ENCODE measurements at regions not wholly inside any gene's neighbourhood (a gene's known extent, or its start where the extent isn't known, plus 50 kb on each side); places are given as distances from the start of the nearest gene placed in this dataset.

DNA sequence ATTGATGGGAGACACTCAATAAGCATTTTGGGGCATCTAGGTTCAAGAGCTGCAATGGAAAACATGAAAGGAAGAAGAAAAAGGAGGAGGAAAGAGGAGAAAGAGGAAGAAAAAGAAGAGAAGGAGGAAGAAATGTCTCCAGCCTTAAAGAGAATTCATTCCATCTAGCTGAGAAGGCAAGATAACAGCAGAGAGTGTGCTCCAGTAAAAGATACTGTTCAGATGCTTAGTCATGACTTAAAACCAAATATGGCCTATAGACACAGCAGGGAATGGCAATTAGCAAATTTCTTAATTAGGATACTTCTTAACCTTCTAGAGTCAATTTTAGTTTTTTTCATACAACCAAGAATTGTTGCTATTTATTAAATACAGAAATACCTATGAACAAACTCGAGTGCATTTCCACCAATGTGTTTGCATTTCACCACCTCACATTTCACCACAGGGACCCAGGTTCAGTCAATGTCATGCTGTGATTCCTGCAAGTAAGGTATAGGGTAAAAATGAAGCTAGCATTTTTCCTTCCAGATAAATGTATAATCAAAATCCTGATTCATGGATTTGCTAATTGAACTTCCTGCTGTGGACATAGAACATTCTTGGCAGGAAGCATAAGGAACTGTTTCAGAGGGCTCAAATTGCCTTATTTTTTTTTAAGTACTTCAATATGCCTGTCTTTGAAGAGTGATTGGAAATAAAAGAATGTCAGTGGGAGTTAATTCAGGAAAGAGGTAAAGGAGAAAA, 177.8 kb downstream of the RPS29 start:
- H3K9me3 ChIP-seq (ENCODE audit: control insufficient read depth, low read depth, low read length), result no peaks in the 10 kb centered on the region
- no peak overlapping the region for H2AFZ ChIP-seq (ENCODE audit: control insufficient read depth, low read length)
- no peak overlapping the region for H3K9ac ChIP-seq (ENCODE audit: control insufficient read depth, extremely low read depth, insufficient read depth, low read length)
- DNase-seq (ENCODE audit: low read depth, low spot score) (no peak), FAIRE-seq (no peak)
- no peaks in the 10 kb centered on the region for H4K20me1 ChIP-seq (ENCODE audit: control insufficient read depth, extremely low read depth, insufficient read depth, low read length)
- H3K4me1 ChIP-seq (ENCODE audit: control insufficient read depth, extremely low read depth, insufficient read depth, low read length), result no peaks in the 10 kb centered on the region
- no peak overlapping the region for H3K4me2 ChIP-seq (ENCODE audit: control insufficient read depth, extremely low read depth, insufficient read depth, low read depth, low read length)
- H3K27me3 ChIP-seq (ENCODE audit: control insufficient read depth, extremely low read depth, insufficient read depth, low read length), result no peaks in the 10 kb centered on the region
- no peaks in the 10 kb centered on the region for H3K36me3 ChIP-seq (ENCODE audit: control insufficient read depth in 2 of 2, extremely low read depth in 1 of 2, insufficient read depth in 2 of 2, low read length in 2 of 2)
- dilution Hi-C loops (cut with MboI; ENCODE audit: extremely low pct_ligation_motif_present, low sequenced_read_pairs), result no loop called here
- H3K9me1 ChIP-seq (ENCODE audit: control insufficient read depth, extremely low read depth, insufficient read depth, low read length), result no peaks in the 10 kb centered on the region
- H3K4me3 ChIP-seq (ENCODE audit: control insufficient read depth in 2 of 3, extremely low read depth in 1 of 3, insufficient read depth in 2 of 3, low read depth in 1 of 3, low read length in 3 of 3), result no peak overlapping the region
- no peak for TF ChIP-seq EZH2 (IDR thresholded peaks at IDR 0.05; ENCODE audit: low read length)
- TF ChIP-seq, protein P1, sequence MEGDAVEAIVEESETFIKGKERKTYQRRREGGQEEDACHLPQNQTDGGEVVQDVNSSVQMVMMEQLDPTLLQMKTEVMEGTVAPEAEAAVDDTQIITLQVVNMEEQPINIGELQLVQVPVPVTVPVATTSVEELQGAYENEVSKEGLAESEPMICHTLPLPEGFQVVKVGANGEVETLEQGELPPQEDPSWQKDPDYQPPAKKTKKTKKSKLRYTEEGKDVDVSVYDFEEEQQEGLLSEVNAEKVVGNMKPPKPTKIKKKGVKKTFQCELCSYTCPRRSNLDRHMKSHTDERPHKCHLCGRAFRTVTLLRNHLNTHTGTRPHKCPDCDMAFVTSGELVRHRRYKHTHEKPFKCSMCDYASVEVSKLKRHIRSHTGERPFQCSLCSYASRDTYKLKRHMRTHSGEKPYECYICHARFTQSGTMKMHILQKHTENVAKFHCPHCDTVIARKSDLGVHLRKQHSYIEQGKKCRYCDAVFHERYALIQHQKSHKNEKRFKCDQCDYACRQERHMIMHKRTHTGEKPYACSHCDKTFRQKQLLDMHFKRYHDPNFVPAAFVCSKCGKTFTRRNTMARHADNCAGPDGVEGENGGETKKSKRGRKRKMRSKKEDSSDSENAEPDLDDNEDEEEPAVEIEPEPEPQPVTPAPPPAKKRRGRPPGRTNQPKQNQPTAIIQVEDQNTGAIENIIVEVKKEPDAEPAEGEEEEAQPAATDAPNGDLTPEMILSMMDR (optimal IDR thresholded peaks at IDR 0.05 in 1 of 3, IDR thresholded peaks at IDR 0.05 in 1 of 3, conservative IDR thresholded peaks at IDR 0.05 in 1 of 3; ENCODE audit: extremely low read depth in 1 of 3, insufficient read depth in 2 of 3, low read length in 3 of 3), result no peak
- H3K79me2 ChIP-seq (ENCODE audit: control insufficient read depth, insufficient read depth, low read length), result no peaks in the 10 kb centered on the region
- H3K27ac ChIP-seq (ENCODE audit: control insufficient read depth, insufficient read depth, low read length), result no peak overlapping the region

DNA sequence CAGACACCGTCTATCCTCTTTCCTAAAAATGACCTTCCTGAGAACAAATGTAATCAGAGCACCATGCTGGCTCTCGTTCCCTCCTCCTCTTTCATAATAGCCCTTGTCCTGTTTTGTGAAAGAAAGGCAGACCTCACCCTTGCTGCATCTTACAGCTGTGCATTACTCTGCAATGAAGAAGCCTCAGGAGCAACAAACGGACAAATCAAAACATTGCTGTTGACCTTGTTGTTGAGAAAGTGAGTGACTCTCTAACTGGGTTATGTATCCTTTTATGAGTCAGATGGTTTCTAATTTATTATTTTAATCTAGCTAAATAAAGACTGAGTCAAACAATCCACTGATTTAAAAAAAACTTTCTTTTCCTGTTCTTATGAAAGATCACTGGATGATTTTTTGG, 180.9 kb downstream of the RPS29 start:
- Histone ChIP-seq H3K27ac (ENCODE audit: control insufficient read depth, insufficient read depth, low read length) (no peak overlapping the region), H2AFZ (ENCODE audit: control insufficient read depth, low read length) (no peak overlapping the region), H3K27me3 (ENCODE audit: control insufficient read depth, extremely low read depth, insufficient read depth, low read length) (no peaks in the 10 kb centered on the region), H3K9me3 (ENCODE audit: control insufficient read depth, low read depth, low read length) (no peaks in the 10 kb centered on the region), H3K36me3 (ENCODE audit: control insufficient read depth in 2 of 2, extremely low read depth in 1 of 2, insufficient read depth in 2 of 2, low read length in 2 of 2) (no peaks in the 10 kb centered on the region), H3K9me1 (ENCODE audit: control insufficient read depth, extremely low read depth, insufficient read depth, low read length) (no peaks in the 10 kb centered on the region), H3K4me2 (ENCODE audit: control insufficient read depth, extremely low read depth, insufficient read depth, low read depth, low read length) (no peak overlapping the region), H3K9ac (ENCODE audit: control insufficient read depth, extremely low read depth, insufficient read depth, low read length) (no peak overlapping the region), H3K4me1 (ENCODE audit: control insufficient read depth, extremely low read depth, insufficient read depth, low read length) (no peaks in the 10 kb centered on the region), H4K20me1 (ENCODE audit: control insufficient read depth, extremely low read depth, insufficient read depth, low read length) (no peaks in the 10 kb centered on the region), H3K79me2 (ENCODE audit: control insufficient read depth, insufficient read depth, low read length) (no peaks in the 10 kb centered on the region), H3K4me3 (ENCODE audit: control insufficient read depth in 2 of 3, extremely low read depth in 1 of 3, insufficient read depth in 2 of 3, low read depth in 1 of 3, low read length in 3 of 3) (no peak overlapping the region)
- no peak for FAIRE-seq
- DNase-seq (ENCODE audit: low read depth, low spot score), result no peak
- dilution Hi-C loops (cut with MboI; ENCODE audit: extremely low pct_ligation_motif_present, low sequenced_read_pairs), result no loop called here
- TF ChIP-seq, protein P1 (optimal IDR thresholded peaks at IDR 0.05 in 1 of 3, IDR thresholded peaks at IDR 0.05 in 1 of 3, conservative IDR thresholded peaks at IDR 0.05 in 1 of 3; ENCODE audit: extremely low read depth in 1 of 3, insufficient read depth in 2 of 3, low read length in 3 of 3), result no peak
- TF ChIP-seq EZH2 (IDR thresholded peaks at IDR 0.05; ENCODE audit: low read length), result no peak
